ENCODE measurements at regions not wholly inside any gene's neighbourhood (a gene's known extent, or its start where the extent isn't known, plus 50 kb on each side); places are given as distances from the start of the nearest gene placed in this dataset.

- no peaks in the 10 kb centered on the region for H3K36me3 ChIP-seq (ENCODE audit: control insufficient read depth, insufficient read depth, low read length)
- no peak overlapping the region for H3K4me3 ChIP-seq (ENCODE audit: low read depth, low read length)
- TF ChIP-seq CTCF (IDR thresholded peaks at IDR 0.05; ENCODE audit: insufficient read depth, low read length, poor library complexity, severe bottlenecking) = no peak
- no peak for DNase-seq (ENCODE audit: low read depth)
- H3K27me3 ChIP-seq (ENCODE audit: control insufficient read depth, insufficient read depth, low read length) = no peaks in the 10 kb centered on the region
Observed at GRCh38 chr2:66699793-66700676, 265.1 kb downstream of the MEIS1 start.

GRCh38 chr2:66700677-66701066 lies 265.7 kb downstream of the MEIS1 start:
- Histone ChIP-seq H3K36me3 (ENCODE audit: control insufficient read depth, insufficient read depth, low read length) (no peaks in the 10 kb centered on the region), H3K4me3 (ENCODE audit: low read depth, low read length) (no peak overlapping the region), H3K27me3 (ENCODE audit: control insufficient read depth, insufficient read depth, low read length) (no peaks in the 10 kb centered on the region)
- TF ChIP-seq CTCF (IDR thresholded peaks at IDR 0.05; ENCODE audit: insufficient read depth, low read length, poor library complexity, severe bottlenecking) = no peak
- no peak for DNase-seq (ENCODE audit: low read depth)

- Histone ChIP-seq H3K27me3 (ENCODE audit: control insufficient read depth, insufficient read depth, low read length) (no peaks in the 10 kb centered on the region), H3K4me3 (ENCODE audit: low read depth, low read length) (no peak overlapping the region), H3K36me3 (ENCODE audit: control insufficient read depth, insufficient read depth, low read length) (no peaks in the 10 kb centered on the region)
- TF ChIP-seq CTCF (IDR thresholded peaks at IDR 0.05; ENCODE audit: insufficient read depth, low read length, poor library complexity, severe bottlenecking) = no peak
- DNase-seq (ENCODE audit: low read depth) = no peak
Observed at GRCh38 chr2:66701251-66701650, 266.3 kb downstream of the MEIS1 start.

- no peaks in the 10 kb centered on the region for H3K36me3 ChIP-seq (ENCODE audit: control insufficient read depth, insufficient read depth, low read length)
- TF ChIP-seq CTCF (IDR thresholded peaks at IDR 0.05; ENCODE audit: insufficient read depth, low read length, poor library complexity, severe bottlenecking) = no peak
- no peaks in the 10 kb centered on the region for H3K27me3 ChIP-seq (ENCODE audit: control insufficient read depth, insufficient read depth, low read length)
- H3K4me3 ChIP-seq (ENCODE audit: low read depth, low read length) = no peak overlapping the region
- DNase-seq (ENCODE audit: low read depth) = no peak
Observed at GRCh38 chr2:66701656-66702055, 266.7 kb downstream of the MEIS1 start.

GRCh38 chr2:66702301-66702700 lies 267.4 kb downstream of the MEIS1 start:
- no peak for DNase-seq (ENCODE audit: low read depth)
- Histone ChIP-seq H3K4me3 (ENCODE audit: low read depth, low read length) (no peak overlapping the region), H3K36me3 (ENCODE audit: control insufficient read depth, insufficient read depth, low read length) (no peaks in the 10 kb centered on the region), H3K27me3 (ENCODE audit: control insufficient read depth, insufficient read depth, low read length) (no peaks in the 10 kb centered on the region)
- no peak for TF ChIP-seq CTCF (IDR thresholded peaks at IDR 0.05; ENCODE audit: insufficient read depth, low read length, poor library complexity, severe bottlenecking)

- H3K27me3 ChIP-seq (ENCODE audit: control insufficient read depth, insufficient read depth, low read length) = no peaks in the 10 kb centered on the region
- no peak for TF ChIP-seq CTCF (IDR thresholded peaks at IDR 0.05; ENCODE audit: insufficient read depth, low read length, poor library complexity, severe bottlenecking)
- no peak overlapping the region for H3K4me3 ChIP-seq (ENCODE audit: low read depth, low read length)
- DNase-seq (ENCODE audit: low read depth) = no peak
- H3K36me3 ChIP-seq (ENCODE audit: control insufficient read depth, insufficient read depth, low read length) = no peaks in the 10 kb centered on the region
Observed at GRCh38 chr2:66704786-66705185, 269.9 kb downstream of the MEIS1 start.
